Rectal smooth muscle tissue (tissue), 1 donor: ENCODE measurements at regions not wholly inside any gene's neighbourhood (a gene's known extent, or its start where the extent isn't known, plus 50 kb on each side); places are given as distances from the start of the nearest gene placed in this dataset.

Experiments used
- H3K27ac ChIP-seq: one replicate; pipeline ENCODE4 v1.7.0; 2013; ENCODE audit warnings: low read depth, low read length, inconsistent platforms
- H3K27me3 ChIP-seq: one replicate; pipeline ENCODE4 v1.7.0; 2013; ENCODE audit warnings: low read length; ENCODE audit not compliant: control insufficient read depth, insufficient read depth
- H3K36me3 ChIP-seq: one replicate; pipeline ENCODE4 v1.7.0; 2013; ENCODE audit warnings: low read length; ENCODE audit not compliant: control insufficient read depth, insufficient read depth
- H3K4me1 ChIP-seq: one replicate; pipeline ENCODE4 v1.7.0; 2013; ENCODE audit warnings: low read length; ENCODE audit not compliant: control insufficient read depth, insufficient read depth
- H3K4me3 ChIP-seq: one replicate; pipeline ENCODE4 v1.7.0; 2013; ENCODE audit warnings: low read length
- H3K9ac ChIP-seq: one replicate; pipeline ENCODE4 v1.7.0; 2013; ENCODE audit warnings: low read length

DNA sequence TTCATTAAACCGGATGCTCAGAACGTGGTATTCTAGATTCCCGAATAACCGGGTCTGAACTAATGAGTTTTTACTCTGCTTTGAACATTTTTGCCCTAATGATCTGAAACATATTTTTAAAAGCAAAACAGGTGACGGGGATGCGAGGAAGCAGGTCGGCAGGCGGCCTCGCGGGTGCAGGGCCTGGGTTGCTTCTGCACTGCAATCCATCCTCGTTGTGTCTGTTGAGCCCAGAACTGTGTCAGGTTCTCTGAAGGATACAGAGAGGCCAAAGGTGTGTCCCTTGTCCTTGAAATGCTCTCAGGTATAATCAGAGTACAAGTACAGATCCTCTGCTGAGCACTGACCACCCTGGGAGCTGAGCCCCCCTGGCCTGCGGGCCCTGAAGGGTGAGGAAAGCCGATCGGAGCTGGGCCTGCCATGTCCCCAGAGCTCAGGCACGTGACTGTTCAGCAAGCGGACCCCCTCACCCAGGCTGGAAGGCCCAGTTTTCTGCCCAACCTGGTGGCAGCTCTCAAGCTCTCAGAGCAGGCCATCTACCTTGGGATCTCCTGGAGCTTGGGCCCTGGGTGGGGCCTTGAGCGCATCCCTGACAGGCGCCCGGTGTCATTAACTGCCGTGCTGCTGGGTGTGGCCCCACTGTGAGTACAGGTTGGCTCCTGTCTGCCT is 151.8 kb downstream of the OLFM1 start:
- H3K4me3 ChIP-seq, result no peak overlapping the region
- no peaks in the 10 kb centered on the region for H3K36me3 ChIP-seq
- H3K9ac ChIP-seq, result no peak overlapping the region
- H3K4me1 ChIP-seq, result no peaks in the 10 kb centered on the region
- H3K27me3 ChIP-seq, result no peaks in the 10 kb centered on the region
- H3K27ac ChIP-seq, result no peak overlapping the region

DNA sequence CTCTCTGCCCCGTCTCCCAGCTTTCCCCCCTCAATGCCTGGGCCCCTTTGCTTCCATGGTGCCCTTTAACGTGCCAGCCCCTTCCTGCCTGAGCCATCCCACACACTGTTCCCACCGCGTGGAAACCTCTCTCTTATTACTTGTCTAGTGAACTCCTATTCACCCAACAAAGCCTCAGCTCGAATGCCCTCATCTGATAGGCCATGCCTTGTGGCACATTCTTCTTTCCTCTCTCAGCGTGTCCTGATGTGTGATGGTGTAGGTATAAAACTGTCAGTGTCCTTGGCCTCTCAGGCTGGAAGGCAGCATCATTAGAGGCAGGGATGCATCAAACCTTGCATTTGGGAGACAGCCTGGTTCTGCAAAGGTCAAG is 152.3 kb downstream of the OLFM1 start:
- Histone ChIP-seq H3K9ac (no peak overlapping the region), H3K27me3 (no peaks in the 10 kb centered on the region), H3K36me3 (no peaks in the 10 kb centered on the region), H3K4me1 (no peaks in the 10 kb centered on the region), H3K4me3 (no peak overlapping the region), H3K27ac (no peak overlapping the region)

DNA sequence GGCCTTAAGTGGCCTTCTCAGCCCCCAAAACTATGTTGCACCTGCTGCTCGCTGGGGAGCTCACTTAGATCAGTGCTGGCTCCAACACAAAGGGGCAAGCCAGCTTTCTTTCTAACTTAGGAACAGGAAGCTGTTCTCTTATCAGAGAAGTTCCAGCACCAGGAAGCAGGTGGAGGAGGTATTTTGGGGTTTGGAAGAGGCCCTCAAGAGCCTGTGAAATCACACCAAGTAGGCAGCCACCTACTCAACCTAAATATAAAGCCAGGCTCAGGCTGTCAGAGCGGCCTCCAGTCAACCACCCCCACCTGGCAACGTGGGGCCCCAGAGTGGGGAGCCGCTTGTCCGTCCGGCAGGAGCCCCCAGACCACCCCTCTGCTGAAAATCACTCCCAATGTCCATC is 152.8 kb downstream of the OLFM1 start:
- H3K27me3 ChIP-seq, result no peaks in the 10 kb centered on the region
- H3K27ac ChIP-seq, result peak overlapping the region; percentile 57
- H3K4me1 ChIP-seq, result no peaks in the 10 kb centered on the region
- no peaks in the 10 kb centered on the region for H3K36me3 ChIP-seq
- H3K9ac ChIP-seq, result no peak overlapping the region
- H3K4me3 ChIP-seq, result no peak overlapping the region

DNA sequence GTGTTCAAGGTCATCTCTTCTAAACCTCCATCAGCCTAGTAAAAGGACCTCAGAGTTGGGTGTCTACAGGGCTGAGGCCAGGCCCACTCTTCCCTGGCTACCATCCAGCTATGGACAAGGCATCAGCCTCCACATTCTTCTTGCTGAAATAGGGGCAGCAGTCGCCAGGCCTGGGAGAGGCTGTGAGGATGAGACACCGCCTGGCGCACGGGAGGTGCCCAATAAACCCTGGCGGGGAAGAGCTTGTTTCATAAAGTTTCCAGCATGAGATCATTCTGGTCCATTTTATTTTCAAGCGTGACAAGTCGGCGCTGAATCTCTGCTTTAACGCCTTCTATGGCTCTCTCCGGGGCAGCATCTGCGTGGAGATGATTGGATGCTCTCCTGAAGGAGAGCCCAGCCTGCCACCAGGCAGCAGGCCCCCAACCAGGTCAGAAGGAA is 153.4 kb downstream of the OLFM1 start:
- Histone ChIP-seq H3K27ac (peak overlapping the region; percentile 57), H3K36me3 (no peaks in the 10 kb centered on the region), H3K9ac (no peak overlapping the region), H3K4me3 (no peak overlapping the region), H3K27me3 (no peaks in the 10 kb centered on the region), H3K4me1 (no peaks in the 10 kb centered on the region)

DNA sequence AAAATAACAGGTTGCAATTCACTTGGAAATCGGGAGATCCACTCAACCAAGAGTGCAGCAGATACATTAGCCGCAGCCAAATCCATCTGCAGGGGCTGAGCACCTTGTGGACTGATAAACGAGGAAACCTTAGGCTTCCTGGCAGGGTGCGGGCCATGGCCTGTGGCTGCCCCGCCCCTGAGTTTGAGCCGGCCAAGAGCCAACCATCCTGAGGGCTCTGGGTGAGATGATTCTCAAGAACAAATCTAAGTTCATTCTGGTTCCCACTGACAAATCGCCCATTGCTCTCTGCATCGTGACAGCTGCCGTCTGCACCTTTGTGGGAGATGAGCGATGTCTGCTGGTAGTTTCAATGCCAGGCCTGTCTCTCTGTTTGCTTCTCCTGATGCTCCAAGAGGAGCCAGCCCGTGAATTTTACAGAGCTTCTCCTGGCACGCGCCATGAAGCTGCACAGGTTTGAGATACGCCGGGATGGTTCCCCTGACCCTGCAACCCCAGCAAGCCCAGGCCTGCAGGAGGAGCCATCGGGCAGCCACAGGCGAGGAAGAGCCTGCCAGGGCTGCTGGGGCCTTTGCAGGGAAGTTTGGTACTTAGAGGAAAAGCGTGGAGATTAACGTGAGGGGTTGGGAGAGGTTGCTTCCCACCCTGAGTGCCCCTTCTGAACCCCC is 154.0 kb downstream of the OLFM1 start:
- H3K9ac ChIP-seq, result no peak overlapping the region
- peak overlapping the region; percentile 50 for H3K27ac ChIP-seq
- no peaks in the 10 kb centered on the region for H3K27me3 ChIP-seq

DNA sequence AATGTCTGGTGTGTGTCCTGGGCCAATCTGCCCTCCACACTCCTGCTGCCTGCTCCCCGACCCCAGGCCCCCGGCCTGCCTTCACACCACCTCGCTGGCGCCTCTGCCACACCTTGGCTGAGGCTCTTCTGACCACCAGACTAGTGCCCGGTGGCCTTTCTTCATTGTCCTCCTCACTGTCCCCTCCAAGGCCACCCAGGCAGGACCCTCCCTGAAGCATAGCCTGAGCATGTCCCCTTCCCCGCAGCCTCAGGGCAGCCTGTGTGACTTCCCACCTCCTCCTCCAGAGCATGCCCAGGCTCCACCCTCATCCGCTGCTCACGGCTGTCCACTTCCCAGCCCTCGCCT is 154.6 kb downstream of the OLFM1 start:
- Histone ChIP-seq H3K4me1 (no peaks in the 10 kb centered on the region), H3K27me3 (no peaks in the 10 kb centered on the region), H3K4me3 (no peak overlapping the region), H3K9ac (no peak overlapping the region), H3K27ac (peak overlapping the region; percentile 50), H3K36me3 (no peaks in the 10 kb centered on the region)

More for the DNA sequence above, 154.0 kb downstream of the OLFM1 start:
- Histone ChIP-seq H3K36me3 (no peaks in the 10 kb centered on the region), H3K4me1 (no peaks in the 10 kb centered on the region), H3K4me3 (no peak overlapping the region)

DNA sequence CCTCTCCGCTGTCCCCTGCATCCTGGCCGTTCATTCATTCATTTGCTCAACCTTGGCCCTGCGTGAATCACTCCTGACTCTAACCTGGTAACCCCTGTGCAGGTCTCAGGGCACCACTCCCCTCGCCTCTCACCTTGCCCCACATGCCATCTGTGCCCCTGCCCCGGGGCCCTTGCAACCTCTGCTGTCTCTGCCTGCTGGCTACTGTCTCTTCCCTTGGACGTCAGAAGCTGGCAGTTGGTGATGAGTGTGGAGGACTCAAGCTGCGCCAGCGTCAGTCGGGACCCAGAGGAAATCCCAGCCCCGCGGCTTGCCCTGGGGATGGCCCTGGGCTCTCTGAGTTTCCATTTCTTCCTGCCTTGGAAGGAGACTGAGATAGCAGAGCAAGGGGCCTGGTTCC is 154.9 kb downstream of the OLFM1 start:
- no peaks in the 10 kb centered on the region for H3K27me3 ChIP-seq
- H3K9ac ChIP-seq, result no peak overlapping the region
- no peaks in the 10 kb centered on the region for H3K4me1 ChIP-seq
- H3K36me3 ChIP-seq, result no peaks in the 10 kb centered on the region
- H3K27ac ChIP-seq, result peak overlapping the region; percentile 50
- H3K4me3 ChIP-seq, result no peak overlapping the region

DNA sequence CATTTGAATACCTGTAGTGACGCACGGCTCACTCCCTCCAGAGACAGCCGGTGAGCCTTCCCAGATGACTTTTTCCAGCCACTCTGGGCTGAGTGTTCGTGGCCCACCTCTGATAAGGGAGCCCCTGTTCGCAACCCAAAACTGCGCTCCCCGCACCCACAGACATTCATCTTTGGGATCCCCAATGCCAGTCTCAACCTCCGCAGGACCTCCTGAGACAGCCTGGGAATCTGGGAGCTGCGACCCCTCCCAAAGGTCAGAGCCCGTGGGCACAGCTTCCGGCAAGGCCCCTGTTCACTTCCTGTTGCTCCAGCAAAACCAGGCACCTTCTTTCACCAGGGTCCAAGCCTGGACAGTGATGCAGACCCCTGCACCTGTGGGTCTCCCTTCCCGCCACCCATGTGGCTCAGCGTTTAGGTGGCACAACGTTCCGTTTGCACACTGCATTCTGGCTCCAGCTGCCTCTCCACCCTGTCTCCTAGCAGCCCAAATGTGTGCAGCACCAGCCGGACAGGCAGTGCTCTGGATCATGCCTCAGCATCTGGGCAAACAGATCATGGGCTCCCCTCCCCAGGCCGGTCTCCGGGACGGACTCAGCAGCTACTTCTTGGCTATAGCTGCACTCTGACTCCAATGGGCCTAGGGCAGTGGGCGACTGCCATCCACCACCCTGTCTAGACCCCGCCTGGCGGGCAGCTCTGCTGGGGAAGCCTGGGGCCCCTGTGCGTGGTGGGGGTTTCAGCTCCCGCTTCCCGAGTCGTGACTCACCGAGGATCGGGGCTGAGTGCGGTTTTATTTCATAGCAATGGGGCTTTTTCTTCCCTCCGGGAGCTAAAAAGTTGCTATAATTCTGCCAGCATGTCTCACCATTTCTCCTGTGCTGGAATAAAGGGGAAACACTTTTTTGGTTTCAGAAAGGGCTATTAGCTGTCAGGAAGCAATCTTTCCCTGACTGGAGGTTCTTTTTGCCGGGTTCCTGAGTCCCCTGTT is 156.0 kb downstream of the OLFM1 start:
- Histone ChIP-seq H3K4me1 (no peaks in the 10 kb centered on the region), H3K4me3 (no peak overlapping the region), H3K9ac (no peak overlapping the region), H3K27me3 (no peaks in the 10 kb centered on the region), H3K27ac (no peak overlapping the region), H3K36me3 (no peaks in the 10 kb centered on the region)

DNA sequence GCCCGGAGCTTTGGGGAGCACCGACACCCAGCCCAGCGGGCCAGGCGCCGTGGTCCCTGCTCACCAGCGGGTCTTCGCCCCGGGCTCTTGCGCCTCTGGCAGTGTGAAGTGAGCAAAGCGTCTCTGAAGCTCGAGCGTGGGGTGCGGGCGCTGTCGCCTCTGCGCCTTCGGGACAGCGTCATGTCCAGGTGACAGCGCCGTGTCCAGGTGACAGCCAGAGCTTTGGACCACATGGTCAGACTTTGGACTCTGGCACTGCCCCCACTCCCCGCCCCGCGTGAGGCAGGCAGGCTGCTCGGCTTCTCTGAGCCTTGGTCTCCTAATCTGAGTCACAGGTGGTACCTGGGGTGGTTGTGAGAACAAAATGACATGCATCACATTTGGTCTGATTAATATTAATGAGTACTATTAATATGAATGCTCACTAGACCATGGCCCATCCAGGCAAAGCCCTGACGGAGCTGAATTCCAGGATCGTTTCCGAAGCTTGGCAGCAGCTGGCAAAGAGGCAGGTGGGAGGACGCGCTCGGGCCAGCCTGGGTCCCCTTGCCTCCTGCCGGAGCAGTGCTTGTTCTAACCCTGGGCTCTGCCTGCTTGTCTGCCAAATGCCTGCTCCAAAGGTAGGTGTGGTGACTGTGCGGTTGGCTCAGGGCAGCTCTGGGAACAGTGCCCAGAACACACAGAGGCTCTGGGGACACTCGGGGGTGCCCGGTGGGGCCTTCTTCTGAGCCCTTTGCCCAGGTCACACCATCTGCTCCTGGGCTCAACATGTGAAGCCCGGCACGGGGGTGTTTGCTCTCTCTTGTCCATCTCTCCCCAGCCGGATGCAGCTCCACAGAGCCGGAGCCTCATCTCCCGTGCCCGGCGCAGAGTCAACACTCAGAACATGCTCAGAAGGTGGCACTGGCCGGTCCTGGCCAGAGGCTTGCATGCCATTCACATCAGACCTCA is 157.1 kb downstream of the OLFM1 start:
- Histone ChIP-seq H3K27ac (no peak overlapping the region), H3K36me3 (no peaks in the 10 kb centered on the region), H3K4me1 (no peaks in the 10 kb centered on the region), H3K27me3 (no peaks in the 10 kb centered on the region), H3K9ac (no peak overlapping the region), H3K4me3 (no peak overlapping the region)

DNA sequence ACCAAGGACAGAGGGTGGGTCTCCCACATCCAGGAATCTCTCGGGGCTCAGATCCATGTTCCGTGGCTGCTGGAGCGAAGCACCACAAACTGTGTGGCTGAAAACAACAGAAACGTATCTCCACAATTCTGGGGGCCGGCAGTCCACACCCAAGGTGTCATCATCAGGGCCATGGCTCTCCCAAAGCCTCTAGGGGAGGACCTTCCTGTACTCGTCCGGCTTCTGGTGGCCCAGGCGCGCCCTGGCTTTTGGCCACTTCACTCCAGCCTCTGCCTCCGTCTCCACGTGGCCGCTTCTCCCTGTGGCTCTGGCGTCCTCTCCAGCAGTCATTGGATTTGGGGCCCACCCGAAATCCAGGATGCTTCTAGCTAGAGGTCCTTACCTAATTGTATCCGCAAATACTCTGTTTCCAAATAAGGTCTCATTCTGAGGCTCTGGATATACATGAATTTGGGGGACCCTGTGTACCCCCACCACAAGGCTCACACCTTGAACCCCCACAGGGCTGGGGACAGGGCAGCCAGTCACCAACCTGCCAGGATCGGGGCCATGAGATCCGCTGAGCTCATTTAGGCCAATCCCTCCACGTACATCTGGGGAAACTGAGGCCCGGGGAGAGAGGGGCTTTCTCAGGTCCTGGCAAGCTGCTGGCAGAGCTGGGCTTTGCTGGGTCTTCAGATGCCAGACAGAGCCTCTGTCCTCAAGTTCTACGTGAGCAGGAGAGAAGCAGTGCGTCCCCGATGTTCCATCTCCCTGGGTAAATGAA is 158.2 kb downstream of the OLFM1 start:
- H3K4me1 ChIP-seq, result no peaks in the 10 kb centered on the region
- no peak overlapping the region for H3K27ac ChIP-seq
- H3K4me3 ChIP-seq, result no peak overlapping the region
- H3K9ac ChIP-seq, result no peak overlapping the region
- H3K27me3 ChIP-seq, result no peaks in the 10 kb centered on the region
- no peaks in the 10 kb centered on the region for H3K36me3 ChIP-seq
